ENCODE measurements at regions not wholly inside any gene's neighbourhood (a gene's known extent, or its start where the extent isn't known, plus 50 kb on each side); places are given as distances from the start of the nearest gene placed in this dataset.

GRCh38 chr20:47861116-47861515, 75.8 kb upstream of the SULF2 start:
- TF ChIP-seq CTCF (IDR thresholded peaks at IDR 0.05): no peak

GRCh38 chr20:47860049-47860830, 75.0 kb upstream of the SULF2 start:
- TF ChIP-seq CTCF (IDR thresholded peaks at IDR 0.05): no peak

GRCh38 chr20:47859278-47859677, 74.0 kb upstream of the SULF2 start:
- TF ChIP-seq CTCF (IDR thresholded peaks at IDR 0.05): no peak

GRCh38 chr20:47857569-47858464, 72.5 kb upstream of the SULF2 start:
- no peak for TF ChIP-seq CTCF (IDR thresholded peaks at IDR 0.05)

- no peak for TF ChIP-seq CTCF (IDR thresholded peaks at IDR 0.05)
These were observed 71.9 kb upstream of the SULF2 start for GRCh38 chr20:47857187-47857568.

- no peak for TF ChIP-seq CTCF (IDR thresholded peaks at IDR 0.05)
These were observed 70.5 kb upstream of the SULF2 start for GRCh38 chr20:47855799-47856198.

- TF ChIP-seq CTCF (IDR thresholded peaks at IDR 0.05): peak; percentile 46
These were observed 69.5 kb upstream of the SULF2 start for GRCh38 chr20:47854687-47855212.
